ENCODE measurements at regions not wholly inside any gene's neighbourhood (a gene's known extent, or its start where the extent isn't known, plus 50 kb on each side); places are given as distances from the start of the nearest gene placed in this dataset.

GRCh38 chr20:20897922-20898321 is 185.5 kb upstream of the RALGAPA2 start:
- Histone ChIP-seq H3K4me3 (ENCODE audit: low read length) (no peak overlapping the region), H3K27me3 (ENCODE audit: insufficient read depth, low read depth, low read length) (peaks cover 17% of the 10 kb centered on the region), H3K9me2 (ENCODE audit: insufficient read depth, low read length) (no peaks in the 10 kb centered on the region), H3K27ac (ENCODE audit: low read length) (no peak overlapping the region), H2AFZ (ENCODE audit: low read depth, low read length) (no peak overlapping the region), H4K20me1 (ENCODE audit: insufficient read depth) (no peaks in the 10 kb centered on the region), H3K79me2 (replicated peaks; ENCODE audit: insufficient read depth, low read length) (no peaks in the 10 kb centered on the region), H3F3A (ENCODE audit: insufficient read depth, low read length, poor library complexity, severe bottlenecking) (no peaks in the 10 kb centered on the region), H3K4me2 (ENCODE audit: low read length) (no peak overlapping the region), H3K9me3 (ENCODE audit: low read length) (peaks cover 4% of the 10 kb centered on the region), H3K9ac (ENCODE audit: low read length) (no peak overlapping the region), H3K36me3 (ENCODE audit: insufficient read depth, low read length) (no peaks in the 10 kb centered on the region)
- TF ChIP-seq REST (IDR thresholded peaks at IDR 0.05; ENCODE audit: borderline replicate concordance) (no peak), RAD21 (conservative IDR thresholded peaks at IDR 0.05) (no peak), MXI1 (conservative IDR thresholded peaks at IDR 0.05; ENCODE audit: poor library complexity, severe bottlenecking) (no peak), CTCF (IDR thresholded peaks at IDR 0.05; ENCODE audit: poor library complexity, severe bottlenecking) (no peak), TAF1 (IDR thresholded peaks at IDR 0.05; ENCODE audit: low read depth) (no peak), SMC3 (conservative IDR thresholded peaks at IDR 0.05; ENCODE audit: poor library complexity) (no peak), EP300 (conservative IDR thresholded peaks at IDR 0.05; ENCODE audit: poor library complexity, severe bottlenecking) (no peak)

GRCh38 chr20:20897145-20897544 is 184.7 kb upstream of the RALGAPA2 start:
- Histone ChIP-seq H4K20me1 (ENCODE audit: insufficient read depth) (no peaks in the 10 kb centered on the region), H3K9me3 (ENCODE audit: low read length) (peaks cover 4% of the 10 kb centered on the region), H3K4me3 (ENCODE audit: low read length) (no peak overlapping the region), H3K9ac (ENCODE audit: low read length) (no peak overlapping the region), H3F3A (ENCODE audit: insufficient read depth, low read length, poor library complexity, severe bottlenecking) (no peaks in the 10 kb centered on the region), H3K9me2 (ENCODE audit: insufficient read depth, low read length) (no peaks in the 10 kb centered on the region), H3K36me3 (ENCODE audit: insufficient read depth, low read length) (no peaks in the 10 kb centered on the region), H3K27ac (ENCODE audit: low read length) (no peak overlapping the region), H3K79me2 (replicated peaks; ENCODE audit: insufficient read depth, low read length) (no peaks in the 10 kb centered on the region), H2AFZ (ENCODE audit: low read depth, low read length) (no peak overlapping the region), H3K27me3 (ENCODE audit: insufficient read depth, low read depth, low read length) (peaks cover 24% of the 10 kb centered on the region), H3K4me2 (ENCODE audit: low read length) (no peak overlapping the region)
- TF ChIP-seq TAF1 (IDR thresholded peaks at IDR 0.05; ENCODE audit: low read depth) (no peak), POLR2AphosphoS5 (IDR thresholded peaks at IDR 0.05) (no peak), RAD21 (conservative IDR thresholded peaks at IDR 0.05) (no peak), MXI1 (conservative IDR thresholded peaks at IDR 0.05; ENCODE audit: poor library complexity, severe bottlenecking) (no peak), REST (IDR thresholded peaks at IDR 0.05; ENCODE audit: borderline replicate concordance) (no peak)
